HG03139 (cell line): ENCODE measurements at regions not wholly inside any gene's neighbourhood (a gene's known extent, or its start where the extent isn't known, plus 50 kb on each side); places are given as distances from the start of the nearest gene placed in this dataset.

Source experiments
- ATAC-seq: cut with Tn5 transposase; IDR thresholded peaks from one replicate; pipeline ENCODE4 v1.9.1; 2021; ENCODE audit not compliant: unreplicated experiment

GRCh38 chr15:91710080-91710698, 143.3 kb upstream of the SLCO3A1 start:
- no peak for ATAC-seq

- ATAC-seq: no peak
Observed at GRCh38 chr15:91711384-91712033, 142.0 kb upstream of the SLCO3A1 start.

- ATAC-seq: no peak
Observed at GRCh38 chr15:91712286-91712685, 141.2 kb upstream of the SLCO3A1 start.

- ATAC-seq: no peak
Observed at GRCh38 chr15:91716536-91716935, 137.0 kb upstream of the SLCO3A1 start.

- ATAC-seq: no peak
Observed at GRCh38 chr15:91717811-91718210, 135.7 kb upstream of the SLCO3A1 start.

GRCh38 chr15:91723959-91724358, 129.5 kb upstream of the SLCO3A1 start:
- ATAC-seq: no peak

- ATAC-seq: no peak
Observed at GRCh38 chr15:91733661-91734060, 119.8 kb upstream of the SLCO3A1 start.

GRCh38 chr15:91737151-91737818, 116.2 kb upstream of the SLCO3A1 start:
- no peak for ATAC-seq

GRCh38 chr15:91741986-91742385, 111.5 kb upstream of the SLCO3A1 start:
- ATAC-seq: no peak

- ATAC-seq: no peak
Observed at GRCh38 chr15:91751611-91752010, 101.9 kb upstream of the SLCO3A1 start.

- ATAC-seq: no peak
Observed at GRCh38 chr15:91752081-91752785, 101.3 kb upstream of the SLCO3A1 start.

GRCh38 chr15:91759560-91759959, 93.9 kb upstream of the SLCO3A1 start:
- no peak for ATAC-seq

- ATAC-seq: no peak
Observed at GRCh38 chr15:91765660-91766059, 87.8 kb upstream of the SLCO3A1 start.

GRCh38 chr15:91769476-91769875, 84.0 kb upstream of the SLCO3A1 start:
- ATAC-seq: no peak

- no peak for ATAC-seq
Observed at GRCh38 chr15:91769894-91770293, 83.6 kb upstream of the SLCO3A1 start.

- no peak for ATAC-seq
Observed at GRCh38 chr15:91776104-91776503, 77.4 kb upstream of the SLCO3A1 start.

GRCh38 chr15:91779960-91780359, 73.5 kb upstream of the SLCO3A1 start:
- no peak for ATAC-seq

GRCh38 chr15:91780387-91780786, 73.1 kb upstream of the SLCO3A1 start:
- no peak for ATAC-seq

GRCh38 chr15:91782221-91782620, 71.3 kb upstream of the SLCO3A1 start:
- no peak for ATAC-seq

GRCh38 chr15:91783008-91783407, 70.5 kb upstream of the SLCO3A1 start:
- no peak for ATAC-seq

GRCh38 chr15:91783451-91783850, 70.1 kb upstream of the SLCO3A1 start:
- ATAC-seq: no peak
